Fibroblast of lung (primary cell): ENCODE measurements at regions not wholly inside any gene's neighbourhood (a gene's known extent, or its start where the extent isn't known, plus 50 kb on each side); places are given as distances from the start of the nearest gene placed in this dataset.

ENCODE experiments used
- DNase-seq, 2 donors: peaks; one replicate each; pipeline versions ENCODE4 v3.0.0 to v3.0.0-alpha.2; 2010; ENCODE audit warnings: low read depth in 2 of 2
- H2AFZ ChIP-seq: 2 replicates; pipeline ENCODE4 v1.5.1; 2012; ENCODE audit warnings: low read length, control low read depth, inconsistent platforms
- H3K27ac ChIP-seq: 2 replicates; pipeline ENCODE4 v1.5.1; 2011; ENCODE audit warnings: low read length, control low read depth; ENCODE audit not compliant: insufficient read depth
- H3K27me3 ChIP-seq: 2 replicates; pipeline ENCODE4 v1.5.1; 2011; ENCODE audit warnings: mild to moderate bottlenecking, low read length; ENCODE audit not compliant: control insufficient read depth, insufficient read depth
- H3K36me3 ChIP-seq: 2 replicates; pipeline ENCODE4 v1.5.1; 2011; ENCODE audit warnings: low read length; ENCODE audit not compliant: control insufficient read depth, insufficient read depth
- H3K4me1 ChIP-seq: 2 replicates; pipeline ENCODE4 v1.5.1; 2011; ENCODE audit warnings: low read length; ENCODE audit not compliant: control insufficient read depth, insufficient read depth; ENCODE audit errors: extremely low read depth
- H3K4me2 ChIP-seq: 2 replicates; pipeline ENCODE4 v1.5.1; 2011; ENCODE audit warnings: low read length, control low read depth; ENCODE audit not compliant: insufficient read depth; ENCODE audit errors: extremely low read depth
- H3K4me3 ChIP-seq, 4 experiments: fragments of 200-600 bp in 1 of 4; sonication (generic) in 1 of 4; replicated peaks in 1 of 4; 2 replicates each; pipeline ENCODE4 v1.5.1; 2011 to 2016; ENCODE audit warnings: low read length in 4 of 4, low read depth in 3 of 4, mild to moderate bottlenecking in 3 of 4, control low read depth in 2 of 4, inconsistent platforms in 1 of 4, mixed read lengths in 1 of 4; ENCODE audit not compliant: insufficient read depth in 1 of 4; ENCODE audit errors: control extremely low read depth in 1 of 4
- H3K79me2 ChIP-seq: 2 replicates; pipeline ENCODE4 v1.5.1; 2012; ENCODE audit warnings: mild to moderate bottlenecking, low read length, inconsistent platforms; ENCODE audit not compliant: control insufficient read depth, insufficient read depth
- H3K9ac ChIP-seq: 2 replicates; pipeline ENCODE4 v1.5.1; 2011; ENCODE audit warnings: mild to moderate bottlenecking, low read length, control low read depth; ENCODE audit not compliant: insufficient read depth
- H3K9me3 ChIP-seq: 2 replicates; pipeline ENCODE4 v1.5.1; 2012; ENCODE audit warnings: low read depth, low read length; ENCODE audit not compliant: control insufficient read depth, insufficient read depth
- H4K20me1 ChIP-seq: 2 replicates; pipeline ENCODE4 v1.5.1; 2011; ENCODE audit warnings: low read length; ENCODE audit not compliant: control insufficient read depth, insufficient read depth; ENCODE audit errors: extremely low read depth
- CTCF ChIP-seq, 2 donors: IDR thresholded peaks in 1 of 2; conservative IDR thresholded peaks in 1 of 2; 1 replicate in 1 of 2; 2 replicates in 1 of 2; pipeline ENCODE4 v1.5.1; 2011 to 2012; ENCODE audit warnings: low read length in 2 of 2, control low read depth in 1 of 2, inconsistent platforms in 1 of 2, low read depth in 1 of 2, mild to moderate bottlenecking in 1 of 2
- EZH2 ChIP-seq: IDR thresholded peaks from 2 replicates; pipeline ENCODE4 v1.5.1; 2012; ENCODE audit warnings: low read length, control low read depth, mild to moderate bottlenecking; ENCODE audit errors: missing control alignments

- H4K20me1 ChIP-seq = no peaks in the 10 kb centered on the region
- no peaks in the 10 kb centered on the region for H3K27me3 ChIP-seq
- H2AFZ ChIP-seq = no peak overlapping the region
- H3K9ac ChIP-seq = no peak overlapping the region
- no peaks in the 10 kb centered on the region for H3K79me2 ChIP-seq
- no peaks in the 10 kb centered on the region for H3K36me3 ChIP-seq
- H3K4me2 ChIP-seq = no peak overlapping the region
- no peaks in the 10 kb centered on the region for H3K4me1 ChIP-seq
- no peak overlapping the region for H3K27ac ChIP-seq
- no peak for DNase-seq
- H3K4me3 ChIP-seq = no peak overlapping the region
- no peaks in the 10 kb centered on the region for H3K9me3 ChIP-seq
- TF ChIP-seq EZH2 = no peak
- no peak for TF ChIP-seq CTCF (conservative IDR thresholded peaks at IDR 0.05 in 1 of 2, IDR thresholded peaks at IDR 0.05 in 1 of 2; ENCODE audit: low read depth in 1 of 2, low read length in 2 of 2)
These were observed 135.6 kb upstream of the IRX4 start for GRCh38 chr5:2018390-2018724.

- Histone ChIP-seq H3K79me2 (no peaks in the 10 kb centered on the region), H3K36me3 (no peaks in the 10 kb centered on the region), H4K20me1 (no peaks in the 10 kb centered on the region), H2AFZ (no peak overlapping the region), H3K4me1 (no peaks in the 10 kb centered on the region), H3K4me2 (no peak overlapping the region), H3K9ac (no peak overlapping the region), H3K27ac (no peak overlapping the region), H3K4me3 (no peak overlapping the region), H3K9me3 (no peaks in the 10 kb centered on the region), H3K27me3 (no peaks in the 10 kb centered on the region)
- TF ChIP-seq EZH2 (no peak), CTCF (conservative IDR thresholded peaks at IDR 0.05 in 1 of 2, IDR thresholded peaks at IDR 0.05 in 1 of 2; ENCODE audit: low read depth in 1 of 2, low read length in 2 of 2) (peak in 1 of 2 donors; percentile 50)
- DNase-seq = peak in 1 of 2 donors; percentile 19
These were observed 135.0 kb upstream of the IRX4 start for GRCh38 chr5:2017540-2018389.

GRCh38 chr5:2015961-2016360 is 133.2 kb upstream of the IRX4 start:
- Histone ChIP-seq H3K4me3 (no peak overlapping the region), H3K9me3 (no peaks in the 10 kb centered on the region), H3K79me2 (no peaks in the 10 kb centered on the region), H2AFZ (no peak overlapping the region), H3K36me3 (no peaks in the 10 kb centered on the region), H3K27ac (no peak overlapping the region), H3K9ac (no peak overlapping the region), H3K4me1 (no peaks in the 10 kb centered on the region), H3K4me2 (no peak overlapping the region), H4K20me1 (no peaks in the 10 kb centered on the region), H3K27me3 (no peaks in the 10 kb centered on the region)
- no peak for DNase-seq
- TF ChIP-seq EZH2 (no peak), CTCF (conservative IDR thresholded peaks at IDR 0.05 in 1 of 2, IDR thresholded peaks at IDR 0.05 in 1 of 2; ENCODE audit: low read depth in 1 of 2, low read length in 2 of 2) (no peak)
